ENCODE measurements at regions not wholly inside any gene's neighbourhood (a gene's known extent, or its start where the extent isn't known, plus 50 kb on each side); places are given as distances from the start of the nearest gene placed in this dataset.

GRCh38 chr18:27608174-27608573, 423.1 kb upstream of the CHST9 start:
- no peak for ATAC-seq
- TF ChIP-seq ISL1 (CRISPR knock-in tag; IDR thresholded peaks at IDR 0.05) (no peak), CSRNP3 (CRISPR knock-in tag; IDR thresholded peaks at IDR 0.05) (no peak), ARNTL (CRISPR knock-in tag; IDR thresholded peaks at IDR 0.05; ENCODE audit: borderline replicate concordance, low read depth) (no peak), ZFP30 (CRISPR knock-in tag; IDR thresholded peaks at IDR 0.05) (no peak), PATZ1 (CRISPR knock-in tag; IDR thresholded peaks at IDR 0.05; ENCODE audit: borderline replicate concordance) (no peak), RARB (CRISPR knock-in tag; IDR thresholded peaks at IDR 0.05) (no peak), PPARA (CRISPR knock-in tag; IDR thresholded peaks at IDR 0.05; ENCODE audit: borderline replicate concordance) (no peak), ZC3H10 (CRISPR knock-in tag; IDR thresholded peaks at IDR 0.05) (no peak), SNAI2 (CRISPR knock-in tag; IDR thresholded peaks at IDR 0.05) (no peak), BACH2 (CRISPR knock-in tag; IDR thresholded peaks at IDR 0.05; ENCODE audit: borderline replicate concordance) (no peak), CSDC2 (CRISPR knock-in tag; IDR thresholded peaks at IDR 0.05) (no peak), OSR1 (CRISPR knock-in tag; IDR thresholded peaks at IDR 0.05) (no peak), ZNF8 (CRISPR knock-in tag; IDR thresholded peaks at IDR 0.05) (no peak)

GRCh38 chr18:27606741-27607140, 421.6 kb upstream of the CHST9 start:
- TF ChIP-seq SNAI2 (CRISPR knock-in tag; IDR thresholded peaks at IDR 0.05) (no peak), ZFP30 (CRISPR knock-in tag; IDR thresholded peaks at IDR 0.05) (no peak), PATZ1 (CRISPR knock-in tag; IDR thresholded peaks at IDR 0.05; ENCODE audit: borderline replicate concordance) (no peak), TCF4 (CRISPR knock-in tag; IDR thresholded peaks at IDR 0.05; ENCODE audit: borderline replicate concordance) (no peak), BACH2 (CRISPR knock-in tag; IDR thresholded peaks at IDR 0.05; ENCODE audit: borderline replicate concordance) (no peak), CSRNP3 (CRISPR knock-in tag; IDR thresholded peaks at IDR 0.05) (no peak), ZNF565 (CRISPR knock-in tag; conservative IDR thresholded peaks at IDR 0.05; ENCODE audit: low read depth) (no peak), ARNTL (CRISPR knock-in tag; IDR thresholded peaks at IDR 0.05; ENCODE audit: borderline replicate concordance, low read depth) (no peak), ESRRG (CRISPR knock-in tag; IDR thresholded peaks at IDR 0.05) (no peak), ZFP3 (CRISPR knock-in tag; IDR thresholded peaks at IDR 0.05) (no peak), ZC3H10 (CRISPR knock-in tag; IDR thresholded peaks at IDR 0.05) (no peak), RARB (CRISPR knock-in tag; IDR thresholded peaks at IDR 0.05) (no peak), OSR1 (CRISPR knock-in tag; IDR thresholded peaks at IDR 0.05) (no peak), POU6F1 (CRISPR knock-in tag; IDR thresholded peaks at IDR 0.05; ENCODE audit: borderline replicate concordance, low read depth) (no peak), CREB5 (CRISPR knock-in tag; IDR thresholded peaks at IDR 0.05; ENCODE audit: low read depth) (no peak), PPARA (CRISPR knock-in tag; IDR thresholded peaks at IDR 0.05; ENCODE audit: borderline replicate concordance) (no peak), TSHZ2 (CRISPR knock-in tag; IDR thresholded peaks at IDR 0.05) (no peak), ZNF8 (CRISPR knock-in tag; IDR thresholded peaks at IDR 0.05) (no peak)
- no peak for ATAC-seq
